Mesothelial cell of epicardium (in vitro differentiated cells): ENCODE measurements at regions not wholly inside any gene's neighbourhood (a gene's known extent, or its start where the extent isn't known, plus 50 kb on each side); places are given as distances from the start of the nearest gene placed in this dataset.
A peak's percentile ranks its signal among the peaks of the same experiment; 100 is the strongest.

Source experiments
- DNase-seq, 2 experiments: peaks; one replicate each; pipeline ENCODE4 v3.0.0; 2021; ENCODE audit warnings: low spot score in 2 of 2; ENCODE audit not compliant: unreplicated experiment in 2 of 2
- H3K27ac Mint-ChIP-seq: 2 replicates; pipeline ENCODE4 v1.8.0; 2021; ENCODE audit warnings: mixed read lengths
- H3K27me3 Mint-ChIP-seq: 2 replicates; pipeline ENCODE4 v1.8.0; 2021; ENCODE audit warnings: low read depth, mixed read lengths
- H3K36me3 Mint-ChIP-seq: 2 replicates; pipeline ENCODE4 v1.8.0; 2021; ENCODE audit warnings: mixed read lengths
- H3K4me1 Mint-ChIP-seq: 2 replicates; pipeline ENCODE4 v1.8.0; 2021; ENCODE audit warnings: mixed read lengths
- H3K4me3 Mint-ChIP-seq: 2 replicates; pipeline ENCODE4 v1.8.0; 2021; ENCODE audit warnings: mild to moderate bottlenecking, moderate library complexity, mixed read lengths
- H3K9me3 Mint-ChIP-seq: 2 replicates; pipeline ENCODE4 v1.8.0; 2021; ENCODE audit warnings: mixed read lengths
- CTCF ChIP-seq: fragments of 200-600 bp; sonication (generic); IDR thresholded peaks from one replicate; pipeline ENCODE4 v1.5.0; 2021; ENCODE audit warnings: antibody characterized with exemption; ENCODE audit not compliant: unreplicated experiment

GRCh38 chr4:58561170-58561569 lies 1451.0 kb upstream of the IGFBP7 start:
- H3K9me3 Mint-ChIP-seq, result peaks cover 12% of the 10 kb centered on the region
- no peaks in the 10 kb centered on the region for H3K27me3 Mint-ChIP-seq
- H3K4me1 Mint-ChIP-seq, result peaks cover 4% of the 10 kb centered on the region
- no peaks in the 10 kb centered on the region for H3K36me3 Mint-ChIP-seq
- no peak for DNase-seq
- no peak overlapping the region for H3K27ac Mint-ChIP-seq
- no peak for TF ChIP-seq CTCF
- H3K4me3 Mint-ChIP-seq, result no peak overlapping the region

DNA sequence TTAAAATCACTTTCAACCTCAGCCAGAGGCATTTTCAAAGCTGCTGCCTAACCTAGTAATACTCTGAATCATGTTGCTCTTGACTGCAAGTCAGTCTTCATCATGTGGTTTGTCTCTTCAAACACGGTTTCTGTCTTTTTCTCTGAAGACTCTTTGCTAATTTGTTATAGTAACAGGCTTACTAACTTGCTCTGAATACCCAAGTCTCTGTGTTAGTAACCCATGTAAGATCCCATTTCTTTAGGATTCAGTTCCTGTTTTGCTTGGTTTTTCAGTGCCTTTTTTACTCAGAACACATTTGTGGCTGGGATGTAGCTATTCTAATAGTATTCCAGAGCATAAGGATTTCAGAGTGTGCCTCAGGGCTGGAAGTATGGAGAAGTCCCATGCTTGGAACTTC lies 1450.6 kb upstream of the IGFBP7 start:
- no peak for DNase-seq
- peaks cover 4% of the 10 kb centered on the region for H3K4me1 Mint-ChIP-seq
- H3K36me3 Mint-ChIP-seq, result no peaks in the 10 kb centered on the region
- no peaks in the 10 kb centered on the region for H3K27me3 Mint-ChIP-seq
- no peak for TF ChIP-seq CTCF
- no peak overlapping the region for H3K4me3 Mint-ChIP-seq
- peaks cover 12% of the 10 kb centered on the region for H3K9me3 Mint-ChIP-seq
- peak overlapping the region; percentile 3 for H3K27ac Mint-ChIP-seq

DNA sequence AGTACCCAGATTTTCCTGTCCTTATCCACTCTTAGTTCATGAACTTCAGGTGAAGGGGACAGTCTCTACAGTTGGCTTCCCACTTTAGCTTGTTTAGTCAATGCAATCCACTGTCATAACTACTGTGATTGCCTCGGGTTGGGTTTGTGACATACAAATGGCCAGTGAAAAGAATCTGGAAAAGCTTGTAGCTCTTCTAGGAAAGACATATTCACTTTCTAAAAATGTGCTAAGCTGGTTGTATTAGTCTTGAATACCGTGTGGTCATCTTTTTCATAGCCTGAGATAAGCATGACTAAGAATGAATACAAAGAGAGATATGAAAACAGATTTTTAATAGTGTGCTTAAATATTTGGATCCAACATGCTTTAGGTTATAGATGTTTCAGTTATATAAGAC lies 1443.5 kb upstream of the IGFBP7 start:
- H3K36me3 Mint-ChIP-seq, result peaks cover 2% of the 10 kb centered on the region

GRCh38 chr4:58553031-58553430 lies 1442.8 kb upstream of the IGFBP7 start:
- no peak overlapping the region for H3K27ac Mint-ChIP-seq
- H3K27me3 Mint-ChIP-seq, result no peaks in the 10 kb centered on the region
- peaks cover 13% of the 10 kb centered on the region for H3K9me3 Mint-ChIP-seq
- H3K36me3 Mint-ChIP-seq, result peaks cover 2% of the 10 kb centered on the region
- DNase-seq, result no peak
- peaks cover 8% of the 10 kb centered on the region for H3K4me1 Mint-ChIP-seq
- no peak overlapping the region for H3K4me3 Mint-ChIP-seq
- no peak for TF ChIP-seq CTCF

More for the DNA sequence above, 1443.5 kb upstream of the IGFBP7 start:
- Mint-ChIP-seq H3K27ac (peak overlapping the region; percentile 2), H3K9me3 (peaks cover 13% of the 10 kb centered on the region), H3K27me3 (no peaks in the 10 kb centered on the region), H3K4me1 (peaks cover 8% of the 10 kb centered on the region), H3K4me3 (no peak overlapping the region)
- no peak for TF ChIP-seq CTCF
- no peak for DNase-seq

- H3K4me1 Mint-ChIP-seq, result peaks cover 12% of the 10 kb centered on the region
- H3K27ac Mint-ChIP-seq, result no peak overlapping the region
- peaks cover 2% of the 10 kb centered on the region for H3K36me3 Mint-ChIP-seq
- H3K27me3 Mint-ChIP-seq, result no peaks in the 10 kb centered on the region
- H3K9me3 Mint-ChIP-seq, result peaks cover 9% of the 10 kb centered on the region
- no peak for TF ChIP-seq CTCF
- H3K4me3 Mint-ChIP-seq, result no peak overlapping the region
- no peak for DNase-seq
Measured at GRCh38 chr4:58551676-58552075, 1441.5 kb upstream of the IGFBP7 start.

DNA sequence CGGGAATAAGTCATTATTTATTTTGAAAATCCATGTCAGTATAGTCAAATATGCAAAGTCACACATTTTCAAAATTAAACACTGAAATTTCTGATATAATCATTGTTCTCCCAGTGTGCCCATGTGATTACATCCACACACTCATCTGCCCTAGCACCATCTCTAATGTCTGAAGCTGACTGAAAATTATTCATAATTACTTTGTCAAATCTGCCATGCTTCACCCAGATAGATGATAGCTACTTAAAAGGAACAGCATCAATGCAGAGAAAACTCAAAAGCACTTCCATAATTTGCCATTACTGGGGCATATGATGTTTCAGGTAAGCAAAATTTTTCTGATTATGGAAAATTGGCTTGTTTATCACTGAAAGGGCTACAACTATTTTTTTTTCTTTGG lies 1433.3 kb upstream of the IGFBP7 start:
- no peak overlapping the region for H3K27ac Mint-ChIP-seq
- no peak overlapping the region for H3K4me3 Mint-ChIP-seq
- H3K27me3 Mint-ChIP-seq, result no peaks in the 10 kb centered on the region
- H3K4me1 Mint-ChIP-seq, result peaks cover 4% of the 10 kb centered on the region
- H3K9me3 Mint-ChIP-seq, result no peaks in the 10 kb centered on the region
- DNase-seq, result no peak
- H3K36me3 Mint-ChIP-seq, result no peaks in the 10 kb centered on the region
- TF ChIP-seq CTCF, result no peak
